ENCODE measurements at regions not wholly inside any gene's neighbourhood (a gene's known extent, or its start where the extent isn't known, plus 50 kb on each side); places are given as distances from the start of the nearest gene placed in this dataset.

DNA sequence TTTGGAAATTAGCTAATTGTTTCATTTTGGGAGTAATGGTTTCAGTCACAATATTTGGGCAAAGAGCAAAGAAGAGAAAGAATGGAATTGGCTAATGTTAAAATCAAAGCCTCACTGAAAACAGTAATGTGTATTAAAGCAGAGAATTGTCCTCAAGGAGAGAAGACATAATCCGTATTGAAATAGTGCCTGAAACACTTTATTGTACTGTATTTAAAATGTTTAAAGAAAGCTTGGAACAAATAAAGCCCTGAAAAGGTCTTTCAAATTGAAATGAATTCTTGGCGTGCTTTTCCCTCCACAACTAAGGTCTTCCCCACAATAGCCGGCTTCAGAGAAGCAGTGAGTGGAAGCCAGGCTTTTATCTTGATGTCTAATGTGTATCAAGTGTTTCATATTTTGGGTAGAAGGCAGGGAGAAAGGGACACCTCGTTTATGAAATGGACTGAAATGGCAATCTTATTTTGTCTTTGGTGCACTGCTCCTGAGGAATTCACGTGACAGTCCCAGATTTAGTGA is 212.9 kb upstream of the CRY1 start:
- H3K4me1 Mint-ChIP-seq = peaks cover 6 to 23% (median 12%) of the 10 kb centered on the region in 4 donors
- CTCF ChIA-PET (ENCODE audit: partially characterized antibody) = interaction anchor here (1.3 kb wide), 1 partner anchor 10 kb away, joined by 4 read pairs; no protein-coding TSS in a partner anchor
- no peak overlapping the region for H3K4me3 Mint-ChIP-seq
- H3K27ac Mint-ChIP-seq = no peak overlapping the region
- POLR2A ChIA-PET (ENCODE audit: partially characterized antibody) = no interaction called here
- Histone ChIP-seq H3K4me3 (ENCODE audit: low read length in 2 of 2) (no peak overlapping the region), H3K9me3 (ENCODE audit: control insufficient read depth in 1 of 2, low read length in 2 of 2) (no peaks in the 10 kb centered on the region), H3K36me3 (ENCODE audit: insufficient read depth, low read length) (no peaks in the 10 kb centered on the region), H3K27me3 (ENCODE audit: insufficient read depth, low read length) (no peaks in the 10 kb centered on the region), H3K27ac (ENCODE audit: low read depth, low read length) (no peak overlapping the region), H3K4me1 (ENCODE audit: insufficient read depth, low read length) (peaks cover 11% of the 10 kb centered on the region)
- no peak for DNase-seq
- H3K27me3 Mint-ChIP-seq = peaks cover 0 to 5% of the 10 kb centered on the region in 2 donors
- no peaks in the 10 kb centered on the region for H3K36me3 Mint-ChIP-seq
- peaks cover 0 to 1% (median 0%) of the 10 kb centered on the region in 8 donors for H3K9me3 Mint-ChIP-seq
- intact Hi-C loops (cut with micrococcal nuclease) = no loop called here

DNA sequence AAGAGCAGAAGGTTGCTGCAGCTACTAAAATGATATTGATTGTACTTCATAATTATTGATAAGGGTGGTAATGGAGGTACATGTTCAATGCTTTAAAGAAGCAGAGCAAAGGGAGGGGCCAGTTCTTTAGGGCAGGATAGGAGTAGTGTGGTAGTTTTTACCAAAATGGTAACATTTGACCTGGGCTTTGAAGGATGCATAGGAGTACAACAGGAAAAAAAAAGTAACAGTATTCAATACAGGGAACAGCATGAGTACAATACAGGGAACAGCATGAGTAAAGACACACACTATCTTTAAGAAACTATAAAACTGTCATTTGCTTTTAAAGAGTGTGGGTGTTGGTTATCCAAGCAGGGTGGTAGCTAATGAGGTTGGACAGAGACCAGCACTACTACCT is 215.0 kb upstream of the CRY1 start:
- ChIA-PET POLR2A (ENCODE audit: partially characterized antibody) (interaction anchor here (2.0 kb wide), 1 partner anchor 12 kb away, joined by 17 read pairs; no protein-coding TSS in a partner anchor), CTCF (ENCODE audit: partially characterized antibody) (interaction anchor here (0.8 to 0.9 kb wide), 2 partner anchors 18 to 95 kb away, joined by 3 read pairs; no protein-coding TSS in a partner anchor)
- Histone ChIP-seq H3K36me3 (ENCODE audit: insufficient read depth, low read length) (no peaks in the 10 kb centered on the region), H3K27me3 (ENCODE audit: insufficient read depth, low read length) (no peaks in the 10 kb centered on the region), H3K27ac (ENCODE audit: low read depth, low read length) (no peak overlapping the region), H3K4me3 (ENCODE audit: low read length in 2 of 2) (no peak overlapping the region), H3K9me3 (ENCODE audit: control insufficient read depth in 1 of 2, low read length in 2 of 2) (no peaks in the 10 kb centered on the region), H3K4me1 (ENCODE audit: insufficient read depth, low read length) (peaks cover 11% of the 10 kb centered on the region)
- H3K27me3 Mint-ChIP-seq = peaks cover 0 to 5% of the 10 kb centered on the region in 2 donors
- no peak for DNase-seq
- no peak overlapping the region for H3K4me3 Mint-ChIP-seq
- H3K27ac Mint-ChIP-seq = peak overlapping the region in 1 of 7 donors; percentile 67
- peaks cover 0 to 1% (median 0%) of the 10 kb centered on the region in 8 donors for H3K9me3 Mint-ChIP-seq
- H3K36me3 Mint-ChIP-seq = no peaks in the 10 kb centered on the region
- intact Hi-C loops (cut with micrococcal nuclease) = no loop called here
- peaks cover 6 to 23% (median 12%) of the 10 kb centered on the region in 4 donors for H3K4me1 Mint-ChIP-seq

DNA sequence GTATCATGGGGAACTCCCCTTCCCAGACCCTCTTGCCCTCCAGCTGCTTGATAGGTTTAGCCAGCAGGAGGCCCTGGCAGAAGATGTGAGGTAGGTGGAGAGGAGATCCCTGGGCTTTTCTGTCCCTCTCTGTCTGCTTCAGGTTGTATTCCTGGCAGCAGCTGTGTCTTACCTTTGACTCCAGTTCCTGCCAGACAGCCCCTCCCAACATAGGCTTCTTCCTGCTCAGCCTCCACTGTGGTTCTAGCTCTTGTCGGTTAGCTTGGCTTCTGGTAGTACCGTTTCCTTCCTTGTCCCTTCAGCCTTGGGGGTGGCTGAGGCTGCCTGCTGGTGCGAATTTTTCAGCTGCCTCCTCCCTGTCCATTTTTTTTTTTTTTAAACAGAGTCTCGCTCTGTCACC is 215.7 kb upstream of the CRY1 start:
- no peak overlapping the region for H3K4me3 ChIP-seq (ENCODE audit: low read length in 2 of 2)
- H3K9me3 Mint-ChIP-seq = peaks cover 0 to 1% (median 0%) of the 10 kb centered on the region in 8 donors
- DNase-seq = peak; percentile 27 to 56 (median 42)
- POLR2A ChIA-PET (ENCODE audit: partially characterized antibody) = interaction anchor here (1.4 to 2.0 kb wide), 2 partner anchors 8 to 11 kb away, joined by 3 to 17 read pairs; no protein-coding TSS in a partner anchor
- CTCF ChIA-PET (ENCODE audit: partially characterized antibody) = interaction anchor here (0.6 to 1.8 kb wide), 5 partner anchors 17 to 178 kb away, joined by 3 to 4 read pairs (median 3); no protein-coding TSS in a partner anchor
- H3K9me3 ChIP-seq (ENCODE audit: control insufficient read depth in 1 of 2, low read length in 2 of 2) = no peaks in the 10 kb centered on the region
- H3K27me3 Mint-ChIP-seq = peaks cover 0 to 5% of the 10 kb centered on the region in 2 donors
- peak overlapping the region in 3 of 7 donors; percentile 41 to 64 (median 56) for H3K27ac Mint-ChIP-seq
- peaks cover 11% of the 10 kb centered on the region for H3K4me1 ChIP-seq (ENCODE audit: insufficient read depth, low read length)
- intact Hi-C loops (cut with micrococcal nuclease) = no loop called here
- H3K4me3 Mint-ChIP-seq = peak overlapping the region in 4 of 8 donors; percentile 9 to 50 (median 25)
- no peak overlapping the region for H3K27ac ChIP-seq (ENCODE audit: low read depth, low read length)
- peaks cover 6 to 23% (median 12%) of the 10 kb centered on the region in 4 donors for H3K4me1 Mint-ChIP-seq
- H3K27me3 ChIP-seq (ENCODE audit: insufficient read depth, low read length) = no peaks in the 10 kb centered on the region
- H3K36me3 ChIP-seq (ENCODE audit: insufficient read depth, low read length) = no peaks in the 10 kb centered on the region
- H3K36me3 Mint-ChIP-seq = no peaks in the 10 kb centered on the region

- peaks cover 0 to 3% of the 10 kb centered on the region in 2 donors for H3K27me3 Mint-ChIP-seq
- no peak for DNase-seq
- H3K4me3 Mint-ChIP-seq = no peak overlapping the region
- H3K4me3 ChIP-seq (ENCODE audit: low read length in 2 of 2) = no peak overlapping the region
- H3K36me3 ChIP-seq (ENCODE audit: insufficient read depth, low read length) = no peaks in the 10 kb centered on the region
- ChIA-PET CTCF (ENCODE audit: partially characterized antibody) (interaction anchor here (1.7 kb wide), 1 partner anchor 92 kb away, joined by 4 read pairs; no protein-coding TSS in a partner anchor), POLR2A (ENCODE audit: partially characterized antibody) (interaction anchor here (0.6 kb wide), 1 partner anchor 10 kb away, joined by 4 read pairs; no protein-coding TSS in a partner anchor)
- no peaks in the 10 kb centered on the region for H3K27me3 ChIP-seq (ENCODE audit: insufficient read depth, low read length)
- H3K27ac Mint-ChIP-seq = no peak overlapping the region
- intact Hi-C loops (cut with micrococcal nuclease) = no loop called here
- peaks cover 6 to 23% (median 12%) of the 10 kb centered on the region in 4 donors for H3K4me1 Mint-ChIP-seq
- no peaks in the 10 kb centered on the region for H3K36me3 Mint-ChIP-seq
- peaks cover 11% of the 10 kb centered on the region for H3K4me1 ChIP-seq (ENCODE audit: insufficient read depth, low read length)
- no peak overlapping the region for H3K27ac ChIP-seq (ENCODE audit: low read depth, low read length)
- no peaks in the 10 kb centered on the region for H3K9me3 ChIP-seq (ENCODE audit: control insufficient read depth in 1 of 2, low read length in 2 of 2)
- H3K9me3 Mint-ChIP-seq = peaks cover 0 to 1% (median 0%) of the 10 kb centered on the region in 8 donors
Observed at GRCh38 chr12:107310621-107311020, 217.3 kb upstream of the CRY1 start.

DNA sequence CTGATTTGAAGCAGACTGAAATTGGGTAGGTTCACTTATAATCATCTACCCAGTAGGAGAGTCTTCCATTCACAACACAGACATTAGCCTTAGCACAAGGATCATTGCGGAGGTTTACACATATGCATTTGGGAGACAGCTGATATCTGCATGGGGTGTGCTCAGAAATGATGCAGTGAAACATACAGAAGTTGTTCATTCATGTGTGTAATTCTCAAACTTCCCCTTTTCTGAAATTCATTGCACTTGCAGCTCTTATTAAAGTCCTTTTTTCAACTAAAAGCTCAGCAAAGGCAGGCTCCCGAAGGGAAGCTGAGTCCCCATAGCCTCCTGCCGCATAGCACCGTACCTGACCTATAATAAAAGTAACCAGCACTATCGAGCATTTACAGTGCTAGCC is 218.3 kb upstream of the CRY1 start:
- Histone ChIP-seq H3K4me3 (ENCODE audit: low read length in 2 of 2) (no peak overlapping the region), H3K4me1 (ENCODE audit: insufficient read depth, low read length) (peaks cover 11% of the 10 kb centered on the region), H3K27me3 (ENCODE audit: insufficient read depth, low read length) (no peaks in the 10 kb centered on the region), H3K36me3 (ENCODE audit: insufficient read depth, low read length) (no peaks in the 10 kb centered on the region), H3K9me3 (ENCODE audit: control insufficient read depth in 1 of 2, low read length in 2 of 2) (no peaks in the 10 kb centered on the region), H3K27ac (ENCODE audit: low read depth, low read length) (no peak overlapping the region)
- CTCF ChIA-PET (ENCODE audit: partially characterized antibody) = interaction anchor here (1.0 to 1.7 kb wide), 3 partner anchors 10 to 93 kb away, joined by 3 to 4 read pairs (median 4); no protein-coding TSS in a partner anchor
- no peaks in the 10 kb centered on the region for H3K27me3 Mint-ChIP-seq
- intact Hi-C loops (cut with micrococcal nuclease) = no loop called here
- no peak overlapping the region for H3K4me3 Mint-ChIP-seq
- no peak for DNase-seq
- H3K9me3 Mint-ChIP-seq = peaks cover 0 to 1% (median 0%) of the 10 kb centered on the region in 8 donors
- H3K36me3 Mint-ChIP-seq = no peaks in the 10 kb centered on the region
- POLR2A ChIA-PET (ENCODE audit: partially characterized antibody) = no interaction called here
- peaks cover 6 to 23% (median 12%) of the 10 kb centered on the region in 4 donors for H3K4me1 Mint-ChIP-seq
- no peak overlapping the region for H3K27ac Mint-ChIP-seq

GRCh38 chr12:107317751-107318555 is 224.6 kb upstream of the CRY1 start:
- Histone ChIP-seq H3K36me3 (ENCODE audit: insufficient read depth, low read length) (no peaks in the 10 kb centered on the region), H3K9me3 (ENCODE audit: control insufficient read depth in 1 of 2, low read length in 2 of 2) (no peaks in the 10 kb centered on the region), H3K4me3 (ENCODE audit: low read length in 2 of 2) (peak overlapping the region; percentile 73 to 84), H3K4me1 (ENCODE audit: insufficient read depth, low read length) (peaks cover 30% of the 10 kb centered on the region), H3K27ac (ENCODE audit: low read depth, low read length) (peak overlapping the region; percentile 46), H3K27me3 (ENCODE audit: insufficient read depth, low read length) (no peaks in the 10 kb centered on the region)
- H3K9me3 Mint-ChIP-seq = peaks cover 0 to 3% (median 0%) of the 10 kb centered on the region in 8 donors
- H3K4me1 Mint-ChIP-seq = peaks cover 17 to 37% (median 30%) of the 10 kb centered on the region in 4 donors
- peak overlapping the region; percentile 80 to 93 (median 86) for H3K4me3 Mint-ChIP-seq
- POLR2A ChIA-PET (ENCODE audit: partially characterized antibody) = interaction anchor here (0.8 to 5.5 kb wide), 10 partner anchors 9 to 86 kb away, joined by 3 to 150 read pairs (median 6); no protein-coding TSS in a partner anchor
- DNase-seq = peak; percentile 81 to 93 (median 84)
- CTCF ChIA-PET (ENCODE audit: partially characterized antibody) = interaction anchor here (1.0 to 6.8 kb wide), 7 partner anchors 8 to 186 kb away, joined by 3 to 60 read pairs (median 6); no protein-coding TSS in a partner anchor
- intact Hi-C loops (cut with micrococcal nuclease) = loop anchor here (1.0 to 5.0 kb wide), 4 partner anchors 84 to 369 kb away; partner anchors contain the start of gene PWP1
- H3K36me3 Mint-ChIP-seq = peaks cover 0 to 21% of the 10 kb centered on the region in 2 donors
- H3K27me3 Mint-ChIP-seq = peaks cover 0 to 5% of the 10 kb centered on the region in 2 donors
- H3K27ac Mint-ChIP-seq = peak overlapping the region; percentile 67 to 98 (median 75)
